ENCODE measurements at regions not wholly inside any gene's neighbourhood (a gene's known extent, or its start where the extent isn't known, plus 50 kb on each side); places are given as distances from the start of the nearest gene placed in this dataset.

DNA sequence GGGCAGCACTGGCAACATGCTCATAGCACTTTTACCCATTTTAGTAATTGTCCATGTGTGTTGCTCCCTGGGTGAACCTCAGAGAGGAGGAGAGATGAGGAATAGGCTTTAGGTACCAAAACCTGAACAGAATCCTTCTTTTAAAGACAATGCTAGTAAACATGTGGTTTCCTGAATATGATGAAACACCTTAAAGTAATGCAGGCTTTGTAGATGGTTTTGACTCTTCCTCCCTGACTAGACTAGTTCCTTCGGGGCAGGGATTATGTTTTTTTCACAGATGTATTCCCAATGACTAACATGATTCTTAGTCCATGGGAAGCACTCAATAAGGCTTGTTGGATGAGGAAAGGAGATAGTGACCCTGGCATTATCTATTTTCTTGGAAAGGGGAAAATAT is 367.6 kb upstream of the JAG1 start:
- no peak for DNase-seq (ENCODE audit: extremely low read depth, insufficient read length)
- no peaks in the 10 kb centered on the region for H3K36me3 ChIP-seq (ENCODE audit: control insufficient read depth, insufficient read depth, low read length)
- H3K27me3 ChIP-seq (replicated peaks; ENCODE audit: control insufficient read depth, insufficient read depth, low read length) = no peaks in the 10 kb centered on the region; the same call in 1 of the 2 replicates
- TF ChIP-seq, protein P1, sequence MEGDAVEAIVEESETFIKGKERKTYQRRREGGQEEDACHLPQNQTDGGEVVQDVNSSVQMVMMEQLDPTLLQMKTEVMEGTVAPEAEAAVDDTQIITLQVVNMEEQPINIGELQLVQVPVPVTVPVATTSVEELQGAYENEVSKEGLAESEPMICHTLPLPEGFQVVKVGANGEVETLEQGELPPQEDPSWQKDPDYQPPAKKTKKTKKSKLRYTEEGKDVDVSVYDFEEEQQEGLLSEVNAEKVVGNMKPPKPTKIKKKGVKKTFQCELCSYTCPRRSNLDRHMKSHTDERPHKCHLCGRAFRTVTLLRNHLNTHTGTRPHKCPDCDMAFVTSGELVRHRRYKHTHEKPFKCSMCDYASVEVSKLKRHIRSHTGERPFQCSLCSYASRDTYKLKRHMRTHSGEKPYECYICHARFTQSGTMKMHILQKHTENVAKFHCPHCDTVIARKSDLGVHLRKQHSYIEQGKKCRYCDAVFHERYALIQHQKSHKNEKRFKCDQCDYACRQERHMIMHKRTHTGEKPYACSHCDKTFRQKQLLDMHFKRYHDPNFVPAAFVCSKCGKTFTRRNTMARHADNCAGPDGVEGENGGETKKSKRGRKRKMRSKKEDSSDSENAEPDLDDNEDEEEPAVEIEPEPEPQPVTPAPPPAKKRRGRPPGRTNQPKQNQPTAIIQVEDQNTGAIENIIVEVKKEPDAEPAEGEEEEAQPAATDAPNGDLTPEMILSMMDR (IDR thresholded peaks at IDR 0.05; ENCODE audit: insufficient read depth, low read length, poor library complexity, severe bottlenecking) = no peak
- H3K4me3 ChIP-seq (replicated peaks; ENCODE audit: low read depth, low read length) = no peak overlapping the region

- no peak overlapping the region for H3K4me3 ChIP-seq (replicated peaks; ENCODE audit: low read depth, low read length)
- no peaks in the 10 kb centered on the region for H3K36me3 ChIP-seq (ENCODE audit: control insufficient read depth, insufficient read depth, low read length)
- TF ChIP-seq, protein P1 (IDR thresholded peaks at IDR 0.05; ENCODE audit: insufficient read depth, low read length, poor library complexity, severe bottlenecking) = no peak
- no peaks in the 10 kb centered on the region; the same call in 1 of the 2 replicates for H3K27me3 ChIP-seq (replicated peaks; ENCODE audit: control insufficient read depth, insufficient read depth, low read length)
- no peak for DNase-seq (ENCODE audit: extremely low read depth, insufficient read length)
These were observed 369.2 kb upstream of the JAG1 start for GRCh38 chr20:11043001-11043400.

DNA sequence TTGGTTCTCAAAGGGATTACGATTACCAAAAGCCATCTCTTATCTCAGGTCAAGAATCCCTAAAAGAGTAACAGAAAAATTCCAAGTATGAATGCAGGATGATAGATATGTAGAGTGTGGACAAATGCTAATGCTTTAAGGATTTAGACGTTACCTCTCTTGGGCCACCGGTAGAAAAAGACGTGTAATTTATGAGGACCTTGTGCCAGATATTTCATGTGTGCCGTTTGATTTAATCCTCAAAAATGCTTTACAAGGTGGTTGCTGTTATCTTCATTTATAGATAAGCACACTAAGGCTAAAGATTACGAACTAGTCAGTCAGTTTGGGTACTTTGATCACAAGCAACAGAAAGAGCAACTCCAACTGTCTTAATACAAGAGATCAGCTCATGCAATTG is 370.8 kb upstream of the JAG1 start:
- Histone ChIP-seq H3K4me3 (replicated peaks; ENCODE audit: low read depth, low read length) (no peak overlapping the region), H3K27me3 (replicated peaks; ENCODE audit: control insufficient read depth, insufficient read depth, low read length) (no peaks in the 10 kb centered on the region), H3K36me3 (ENCODE audit: control insufficient read depth, insufficient read depth, low read length) (no peaks in the 10 kb centered on the region)
- no peak for DNase-seq (ENCODE audit: extremely low read depth, insufficient read length)
- TF ChIP-seq, protein P1 (IDR thresholded peaks at IDR 0.05; ENCODE audit: insufficient read depth, low read length, poor library complexity, severe bottlenecking) = no peak

GRCh38 chr20:11045412-11046175 is 371.8 kb upstream of the JAG1 start:
- Histone ChIP-seq H3K4me3 (replicated peaks; ENCODE audit: low read depth, low read length) (no peak overlapping the region), H3K36me3 (ENCODE audit: control insufficient read depth, insufficient read depth, low read length) (no peaks in the 10 kb centered on the region), H3K27me3 (replicated peaks; ENCODE audit: control insufficient read depth, insufficient read depth, low read length) (no peaks in the 10 kb centered on the region)
- DNase-seq (ENCODE audit: extremely low read depth, insufficient read length) = no peak
- TF ChIP-seq, protein P1 (IDR thresholded peaks at IDR 0.05; ENCODE audit: insufficient read depth, low read length, poor library complexity, severe bottlenecking) = no peak

GRCh38 chr20:11047559-11047958 is 373.8 kb upstream of the JAG1 start:
- Histone ChIP-seq H3K4me3 (replicated peaks; ENCODE audit: low read depth, low read length) (no peak overlapping the region), H3K27me3 (replicated peaks; ENCODE audit: control insufficient read depth, insufficient read depth, low read length) (no peaks in the 10 kb centered on the region; the same call in 1 of the 2 replicates), H3K36me3 (ENCODE audit: control insufficient read depth, insufficient read depth, low read length) (no peaks in the 10 kb centered on the region)
- no peak for DNase-seq (ENCODE audit: extremely low read depth, insufficient read length)
- TF ChIP-seq, protein P1 (IDR thresholded peaks at IDR 0.05; ENCODE audit: insufficient read depth, low read length, poor library complexity, severe bottlenecking) = no peak
